ENCODE measurements at regions not wholly inside any gene's neighbourhood (a gene's known extent, or its start where the extent isn't known, plus 50 kb on each side); places are given as distances from the start of the nearest gene placed in this dataset.

DNA sequence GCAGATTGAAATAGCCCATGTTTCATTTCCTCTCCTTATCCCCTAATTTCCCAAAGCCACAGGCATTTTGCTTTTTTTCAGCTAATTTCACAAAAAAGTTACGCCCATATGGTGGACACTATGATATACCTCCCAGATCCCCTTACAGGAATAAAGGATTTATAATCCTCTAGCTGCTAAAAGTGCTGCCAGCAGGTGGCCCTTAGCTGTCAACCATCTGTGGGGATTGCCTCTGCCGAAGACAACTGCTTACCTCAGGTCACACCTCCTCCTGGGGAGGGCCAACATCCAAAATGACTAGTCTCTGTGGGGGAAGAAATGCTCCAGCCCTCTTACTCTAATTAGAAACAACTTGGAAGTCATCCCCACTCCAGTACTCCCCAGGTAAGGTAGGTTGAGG is 61.0 kb upstream of the EPB41L3 start:
- Mint-ChIP-seq H3K27ac (no peak overlapping the region), H3K27me3 (peaks cover 5% of the 10 kb centered on the region), H3K36me3 (ENCODE audit: low read depth) (no peaks in the 10 kb centered on the region), H3K4me3 (no peak overlapping the region), H3K9me3 (no peaks in the 10 kb centered on the region), H3K4me1 (ENCODE audit: low read depth) (no peaks in the 10 kb centered on the region)
- Histone ChIP-seq H3K4me1 (ENCODE audit: insufficient read depth, low read length) (no peaks in the 10 kb centered on the region), H3K9me3 (ENCODE audit: control insufficient read depth in 1 of 2, insufficient read depth in 1 of 2, low read length in 2 of 2) (no peaks in the 10 kb centered on the region), H3K27me3 (ENCODE audit: control insufficient read depth in 1 of 2, insufficient read depth in 2 of 2, low read length in 2 of 2) (no peaks in the 10 kb centered on the region), H3K36me3 (ENCODE audit: insufficient read depth, low read length) (no peaks in the 10 kb centered on the region), H3K27ac (ENCODE audit: low read depth in 1 of 2, low read length in 2 of 2) (no peak overlapping the region), H3K4me3 (ENCODE audit: low read length) (no peak overlapping the region)
- POLR2A ChIA-PET, result no interaction called here
- no peak for ATAC-seq (ENCODE audit: poor library complexity)
- CTCF ChIA-PET, result no interaction called here
- intact Hi-C loops (cut with DNase I, micrococcal nuclease), result loop anchor here in 1 of 2 experiments (10.0 kb wide), 1 partner anchor 290 kb away; the partner anchor contains the start of gene TMEM200C
- TF ChIP-seq, protein P1, sequence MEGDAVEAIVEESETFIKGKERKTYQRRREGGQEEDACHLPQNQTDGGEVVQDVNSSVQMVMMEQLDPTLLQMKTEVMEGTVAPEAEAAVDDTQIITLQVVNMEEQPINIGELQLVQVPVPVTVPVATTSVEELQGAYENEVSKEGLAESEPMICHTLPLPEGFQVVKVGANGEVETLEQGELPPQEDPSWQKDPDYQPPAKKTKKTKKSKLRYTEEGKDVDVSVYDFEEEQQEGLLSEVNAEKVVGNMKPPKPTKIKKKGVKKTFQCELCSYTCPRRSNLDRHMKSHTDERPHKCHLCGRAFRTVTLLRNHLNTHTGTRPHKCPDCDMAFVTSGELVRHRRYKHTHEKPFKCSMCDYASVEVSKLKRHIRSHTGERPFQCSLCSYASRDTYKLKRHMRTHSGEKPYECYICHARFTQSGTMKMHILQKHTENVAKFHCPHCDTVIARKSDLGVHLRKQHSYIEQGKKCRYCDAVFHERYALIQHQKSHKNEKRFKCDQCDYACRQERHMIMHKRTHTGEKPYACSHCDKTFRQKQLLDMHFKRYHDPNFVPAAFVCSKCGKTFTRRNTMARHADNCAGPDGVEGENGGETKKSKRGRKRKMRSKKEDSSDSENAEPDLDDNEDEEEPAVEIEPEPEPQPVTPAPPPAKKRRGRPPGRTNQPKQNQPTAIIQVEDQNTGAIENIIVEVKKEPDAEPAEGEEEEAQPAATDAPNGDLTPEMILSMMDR (IDR thresholded peaks at IDR 0.05), result no peak
- DNase-seq, result no peak

DNA sequence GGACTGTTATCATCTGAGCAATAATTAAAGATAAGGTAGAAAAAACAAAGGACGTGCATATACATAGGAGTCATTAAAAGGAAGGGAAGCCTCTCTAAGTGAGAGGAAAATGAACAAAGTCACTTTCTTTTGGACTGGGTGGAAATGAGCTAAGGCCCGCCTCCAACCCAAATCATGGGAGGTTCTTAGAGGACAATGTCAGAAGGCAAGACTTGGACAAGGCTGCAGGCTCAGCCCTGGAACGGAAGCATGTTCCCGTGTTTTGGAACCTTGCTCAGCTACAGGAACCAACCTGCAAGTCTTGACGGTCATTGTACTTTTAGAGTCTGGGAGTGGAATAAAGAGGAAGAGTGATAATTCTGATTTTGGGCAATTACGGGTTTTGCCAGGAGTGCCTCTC is 59.4 kb upstream of the EPB41L3 start:
- no peaks in the 10 kb centered on the region for H3K9me3 ChIP-seq (ENCODE audit: control insufficient read depth in 1 of 2, insufficient read depth in 1 of 2, low read length in 2 of 2)
- POLR2A ChIA-PET, result no interaction called here
- Mint-ChIP-seq H3K9me3 (no peaks in the 10 kb centered on the region), H3K4me1 (ENCODE audit: low read depth) (no peaks in the 10 kb centered on the region), H3K27ac (no peak overlapping the region), H3K36me3 (ENCODE audit: low read depth) (no peaks in the 10 kb centered on the region), H3K4me3 (no peak overlapping the region), H3K27me3 (peaks cover 15% of the 10 kb centered on the region)
- no peaks in the 10 kb centered on the region for H3K27me3 ChIP-seq (ENCODE audit: control insufficient read depth in 1 of 2, insufficient read depth in 2 of 2, low read length in 2 of 2)
- no peak overlapping the region for H3K4me3 ChIP-seq (ENCODE audit: low read length)
- H3K4me1 ChIP-seq (ENCODE audit: insufficient read depth, low read length), result no peaks in the 10 kb centered on the region
- no peak for ATAC-seq (ENCODE audit: poor library complexity)
- CTCF ChIA-PET, result no interaction called here
- no peak overlapping the region for H3K27ac ChIP-seq (ENCODE audit: low read depth in 1 of 2, low read length in 2 of 2)
- TF ChIP-seq, protein P1 (IDR thresholded peaks at IDR 0.05), result no peak
- H3K36me3 ChIP-seq (ENCODE audit: insufficient read depth, low read length), result no peaks in the 10 kb centered on the region
- no peak for DNase-seq
- intact Hi-C loops (cut with DNase I, micrococcal nuclease), result loop anchor here in 1 of 2 experiments (10.0 kb wide), 1 partner anchor 292 kb away; the partner anchor contains the start of gene TMEM200C

DNA sequence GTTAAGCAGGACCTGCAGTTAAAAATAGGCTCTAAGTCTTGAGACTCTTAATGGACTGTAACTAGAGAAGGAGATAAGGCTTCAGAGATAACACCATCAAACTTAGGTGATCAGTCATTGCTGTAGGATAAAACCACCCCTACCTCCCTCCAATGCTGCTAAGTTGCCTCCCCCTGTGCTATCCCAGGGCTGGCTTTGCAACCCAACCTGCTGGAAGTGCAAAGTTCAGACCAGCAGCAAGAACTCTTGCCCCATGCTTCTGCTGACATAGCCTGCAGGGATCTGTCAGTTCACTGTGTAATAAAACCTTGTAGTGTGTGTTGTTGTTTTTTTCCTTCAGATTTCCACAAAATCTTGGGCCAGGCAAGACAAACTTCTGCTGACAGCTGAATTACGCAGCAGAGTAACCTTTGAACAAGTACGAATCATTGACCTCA is 57.4 kb upstream of the EPB41L3 start:
- no peaks in the 10 kb centered on the region for H3K27me3 ChIP-seq (ENCODE audit: control insufficient read depth in 1 of 2, insufficient read depth in 2 of 2, low read length in 2 of 2)
- intact Hi-C loops (cut with DNase I, micrococcal nuclease), result loop anchor here in 1 of 2 experiments (10.0 kb wide), 1 partner anchor 294 kb away; the partner anchor contains the start of gene TMEM200C
- no peak overlapping the region for H3K27ac Mint-ChIP-seq
- no peaks in the 10 kb centered on the region for H3K36me3 ChIP-seq (ENCODE audit: insufficient read depth, low read length)
- DNase-seq (no peak), ATAC-seq (ENCODE audit: poor library complexity) (no peak)
- ChIA-PET CTCF (no interaction called here), POLR2A (no interaction called here)
- TF ChIP-seq, protein P1 (IDR thresholded peaks at IDR 0.05), result no peak
- no peak overlapping the region for H3K27ac ChIP-seq (ENCODE audit: low read depth in 1 of 2, low read length in 2 of 2)
- no peaks in the 10 kb centered on the region for H3K9me3 ChIP-seq (ENCODE audit: control insufficient read depth in 1 of 2, insufficient read depth in 1 of 2, low read length in 2 of 2)
- peaks cover 20% of the 10 kb centered on the region for H3K27me3 Mint-ChIP-seq
- H3K4me1 ChIP-seq (ENCODE audit: insufficient read depth, low read length), result no peaks in the 10 kb centered on the region
- H3K4me3 Mint-ChIP-seq, result no peak overlapping the region
- H3K4me1 Mint-ChIP-seq (ENCODE audit: low read depth), result no peaks in the 10 kb centered on the region
- H3K9me3 Mint-ChIP-seq, result no peaks in the 10 kb centered on the region
- no peak overlapping the region for H3K4me3 ChIP-seq (ENCODE audit: low read length)
- no peaks in the 10 kb centered on the region for H3K36me3 Mint-ChIP-seq (ENCODE audit: low read depth)
